IPS-NIHi7 (cell line): ENCODE measurements at regions not wholly inside any gene's neighbourhood (a gene's known extent, or its start where the extent isn't known, plus 50 kb on each side); places are given as distances from the start of the nearest gene placed in this dataset.

Experiments
- DNase-seq: peaks from one replicate; pipeline ENCODE4 v3.0.0; 2012; ENCODE audit warnings: mixed read lengths; ENCODE audit errors: extremely low spot score

GRCh38 chr7:31284106-31284505, 56.4 kb downstream of the NEUROD6 start:
- no peak for DNase-seq

GRCh38 chr7:31271641-31272405, 68.7 kb downstream of the NEUROD6 start:
- DNase-seq: no peak

- no peak for DNase-seq
Observed at GRCh38 chr7:31267486-31267885, 73.0 kb downstream of the NEUROD6 start.

- DNase-seq: no peak
Observed at GRCh38 chr7:31263338-31263737, 77.2 kb downstream of the NEUROD6 start.

- peak; percentile 22 for DNase-seq
Observed at GRCh38 chr7:31261341-31261740, 79.2 kb downstream of the NEUROD6 start.

- DNase-seq: no peak
Observed at GRCh38 chr7:31260851-31261250, 79.7 kb downstream of the NEUROD6 start.

- DNase-seq: no peak
Observed at GRCh38 chr7:31258391-31258790, 82.1 kb downstream of the NEUROD6 start.

- no peak for DNase-seq
Observed at GRCh38 chr7:31256506-31256905, 84.0 kb downstream of the NEUROD6 start.

GRCh38 chr7:31254926-31255325, 85.6 kb downstream of the NEUROD6 start:
- DNase-seq: no peak

- peak; percentile 32 for DNase-seq
Observed at GRCh38 chr7:31253532-31253931, 87.0 kb downstream of the NEUROD6 start.

GRCh38 chr7:31251441-31251840, 89.1 kb downstream of the NEUROD6 start:
- peak; percentile 45 for DNase-seq

GRCh38 chr7:31249671-31250070, 90.9 kb downstream of the NEUROD6 start:
- DNase-seq: peak; percentile 49

- no peak for DNase-seq
Observed at GRCh38 chr7:31236868-31237267, 103.7 kb downstream of the NEUROD6 start.

GRCh38 chr7:31234836-31235605, 105.5 kb downstream of the NEUROD6 start:
- no peak for DNase-seq

GRCh38 chr7:31228957-31229356, 111.6 kb downstream of the NEUROD6 start:
- no peak for DNase-seq

GRCh38 chr7:31214751-31215150, 125.8 kb downstream of the NEUROD6 start:
- no peak for DNase-seq

GRCh38 chr7:31211281-31211680, 129.2 kb downstream of the NEUROD6 start:
- DNase-seq: no peak

GRCh38 chr7:31204071-31204470, 136.5 kb downstream of the NEUROD6 start:
- DNase-seq: no peak

GRCh38 chr7:31203551-31203950, 137.0 kb downstream of the NEUROD6 start:
- DNase-seq: no peak

GRCh38 chr7:31202801-31203200, 137.7 kb downstream of the NEUROD6 start:
- no peak for DNase-seq

- DNase-seq: peak; percentile 91
Observed at GRCh38 chr7:31192986-31193385, 140.9 kb downstream of the ADCYAP1R1 start.

GRCh38 chr7:31190906-31191305, 138.8 kb downstream of the ADCYAP1R1 start:
- DNase-seq: no peak

- DNase-seq: no peak
Observed at GRCh38 chr7:31186202-31186601, 134.1 kb downstream of the ADCYAP1R1 start.
